Right lobe of liver (tissue), 6 donors: ENCODE measurements at regions not wholly inside any gene's neighbourhood (a gene's known extent, or its start where the extent isn't known, plus 50 kb on each side); places are given as distances from the start of the nearest gene placed in this dataset.

Experiments used
- ATAC-seq, 4 donors: fragments of 200-7000 bp; cut with Tn5 transposase; one replicate each; pipeline ENCODE4 v1.9.1; 2020; ENCODE audit warnings: mild to moderate bottlenecking in 4 of 4, moderate library complexity in 4 of 4
- DNase-seq, 3 donors: peaks; one replicate each; pipeline ENCODE4 v3.0.0-alpha.2; 2020
- H3K27ac ChIP-seq, 3 donors: fragments of 200-600 bp; one replicate each; pipeline ENCODE4 v1.8.0; 2022
- H3K27me3 ChIP-seq, 2 donors: fragments of 200-600 bp; one replicate each; pipeline ENCODE4 v1.8.0; 2022
- H3K36me3 ChIP-seq, 4 donors: fragments of 200-600 bp; sonication (generic) in 1 of 4; one replicate each; pipeline versions ENCODE4 v1.5.1 to v1.8.0; 2017 to 2022; ENCODE audit warnings: control low read depth in 1 of 4
- H3K4me1 ChIP-seq, 4 donors: fragments of 200-600 bp; sonication (generic) in 1 of 4; one replicate each; pipeline versions ENCODE4 v1.5.1 to v1.8.0; 2017 to 2022; ENCODE audit warnings: control low read depth in 1 of 4
- H3K4me3 ChIP-seq, 3 donors: fragments of 200-600 bp; one replicate each; pipeline ENCODE4 v1.8.0; 2022
- H3K9me3 ChIP-seq, 4 donors: fragments of 200-600 bp; sonication (generic) in 1 of 4; one replicate each; pipeline versions ENCODE4 v1.5.1 to v1.8.0; 2017 to 2022; ENCODE audit warnings: control low read depth in 1 of 4
- POLR2A ChIP-seq: fragments of 450-650 bp; IDR thresholded peaks from one replicate; pipeline ENCODE4 v1.6.1; 2017; ENCODE audit warnings: antibody characterized with exemption, mild to moderate bottlenecking
- WGBS: methylation state at CpG from one replicate; pipeline ENCODE4 v1.1.6; 2018; ENCODE audit warnings: low coverage, low lambda C conversion rate; ENCODE audit not compliant: insufficient coverage; ENCODE audit errors: missing lambda C conversion rate; 5-methylcytosine and 5-hydroxymethylcytosine counted together
- intact Hi-C, 2 donors: fragments of 100-400 bp; cut with DNase I; formaldehyde crosslinking; loops; one replicate each; pipeline versions ENCODE4 v1.11.2 to v1.14.1; 2022
- TF ChIP-seq, protein P1 (sequence below), 4 donors: fragments of 200-600 bp in 3 of 4; fragments of 450-650 bp in 1 of 4; IDR thresholded peaks; one replicate each; pipeline versions ENCODE4 v1.5.1 to v1.8.0; 2016 to 2022; ENCODE audit warnings: antibody characterized with exemption in 4 of 4, mild to moderate bottlenecking in 2 of 4
- donor health status: DM: no; HTN: yes; CAD: no.
- donor health status: DM: no; HTN: no; CAD: no.
- donor health status: DM: no; HTN: no; CAD: no.
- donor health status: DM: no; HTN: yes; CAD: no.
- donor health status: DM: no; HTN: yes; CAD: no.

DNA sequence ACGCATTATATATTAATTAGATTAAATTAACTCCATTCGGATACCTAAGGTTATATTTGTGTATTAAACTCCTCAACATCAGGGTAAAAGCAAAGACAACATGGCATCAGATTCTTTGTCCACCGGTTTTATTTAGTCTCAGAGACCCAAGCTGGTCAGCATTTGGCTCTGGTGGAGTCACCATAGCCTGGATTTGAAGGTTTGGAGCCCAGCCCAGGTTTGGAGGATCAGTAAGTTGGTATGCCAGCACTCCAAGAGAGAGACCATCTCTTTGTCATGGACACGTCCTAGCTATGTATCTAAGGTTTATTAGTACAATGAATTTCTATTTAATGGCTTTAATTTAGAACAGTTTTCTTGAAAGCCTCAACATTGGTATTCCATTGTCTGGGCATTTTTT lies 328.4 kb upstream of the RBFOX1 start:
- H3K4me1 ChIP-seq: no peaks in the 10 kb centered on the region
- no peaks in the 10 kb centered on the region for H3K27me3 ChIP-seq
- 38% methylated on average over 4 of the region's 4 CpGs for WGBS
- H3K36me3 ChIP-seq: no peaks in the 10 kb centered on the region
- H3K27ac ChIP-seq: no peak overlapping the region
- H3K4me3 ChIP-seq: no peak overlapping the region
- intact Hi-C loops: no loop called here
- ATAC-seq: no peak
- TF ChIP-seq POLR2A: no peak
- TF ChIP-seq, protein P1, sequence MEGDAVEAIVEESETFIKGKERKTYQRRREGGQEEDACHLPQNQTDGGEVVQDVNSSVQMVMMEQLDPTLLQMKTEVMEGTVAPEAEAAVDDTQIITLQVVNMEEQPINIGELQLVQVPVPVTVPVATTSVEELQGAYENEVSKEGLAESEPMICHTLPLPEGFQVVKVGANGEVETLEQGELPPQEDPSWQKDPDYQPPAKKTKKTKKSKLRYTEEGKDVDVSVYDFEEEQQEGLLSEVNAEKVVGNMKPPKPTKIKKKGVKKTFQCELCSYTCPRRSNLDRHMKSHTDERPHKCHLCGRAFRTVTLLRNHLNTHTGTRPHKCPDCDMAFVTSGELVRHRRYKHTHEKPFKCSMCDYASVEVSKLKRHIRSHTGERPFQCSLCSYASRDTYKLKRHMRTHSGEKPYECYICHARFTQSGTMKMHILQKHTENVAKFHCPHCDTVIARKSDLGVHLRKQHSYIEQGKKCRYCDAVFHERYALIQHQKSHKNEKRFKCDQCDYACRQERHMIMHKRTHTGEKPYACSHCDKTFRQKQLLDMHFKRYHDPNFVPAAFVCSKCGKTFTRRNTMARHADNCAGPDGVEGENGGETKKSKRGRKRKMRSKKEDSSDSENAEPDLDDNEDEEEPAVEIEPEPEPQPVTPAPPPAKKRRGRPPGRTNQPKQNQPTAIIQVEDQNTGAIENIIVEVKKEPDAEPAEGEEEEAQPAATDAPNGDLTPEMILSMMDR (IDR thresholded peaks at IDR 0.05): no peak
- no peaks in the 10 kb centered on the region for H3K9me3 ChIP-seq
- DNase-seq: no peak

DNA sequence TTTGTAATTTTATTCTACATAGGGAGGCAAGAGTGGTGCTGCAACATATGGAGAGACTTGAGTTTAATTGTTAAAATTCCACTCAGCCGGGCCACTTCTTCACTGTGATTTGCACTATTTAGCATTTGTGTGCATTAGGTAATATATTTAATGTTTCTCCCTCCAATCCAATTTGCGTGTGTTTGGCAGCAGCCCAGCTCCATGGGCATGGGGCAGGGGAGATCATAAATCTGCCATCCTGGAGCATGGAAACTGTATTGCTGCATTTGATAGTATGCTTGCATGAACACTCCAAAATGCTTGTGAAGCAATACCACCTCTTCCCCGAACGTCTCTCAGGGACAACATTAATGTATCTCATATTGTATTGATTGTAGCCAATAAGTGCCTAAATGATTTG lies 339.1 kb upstream of the RBFOX1 start:
- Histone ChIP-seq H3K36me3 (no peaks in the 10 kb centered on the region), H3K27ac (no peak overlapping the region), H3K27me3 (no peaks in the 10 kb centered on the region), H3K4me3 (no peak overlapping the region), H3K9me3 (no peaks in the 10 kb centered on the region), H3K4me1 (no peaks in the 10 kb centered on the region)
- TF ChIP-seq, protein P1 (IDR thresholded peaks at IDR 0.05): no peak
- no peak for TF ChIP-seq POLR2A
- DNase-seq (no peak), ATAC-seq (no peak)
- intact Hi-C loops: no loop called here
- WGBS: 23% methylated on average over 4 of the region's 4 CpGs

DNA sequence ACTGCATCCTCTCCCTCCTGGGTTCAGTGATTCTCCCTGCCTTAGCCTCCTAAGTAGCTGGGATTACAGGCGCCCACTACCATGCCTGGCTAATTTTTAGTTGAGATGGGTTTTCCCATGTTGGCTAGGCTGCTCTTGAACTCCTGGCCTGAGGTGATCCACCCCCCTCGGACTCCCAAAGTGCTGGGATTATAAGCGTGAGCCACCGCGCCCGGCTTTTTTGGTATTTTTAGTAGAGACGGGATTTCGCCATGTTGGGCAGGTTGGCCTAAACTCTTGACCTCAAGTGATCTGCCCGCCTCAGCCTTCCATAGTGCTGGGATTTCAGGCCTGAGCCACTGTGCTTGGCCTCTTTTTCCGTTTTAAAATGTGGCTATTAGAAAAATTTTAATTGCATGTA lies 343.8 kb upstream of the RBFOX1 start:
- no peaks in the 10 kb centered on the region for H3K9me3 ChIP-seq
- H3K4me1 ChIP-seq: no peaks in the 10 kb centered on the region
- H3K27me3 ChIP-seq: no peaks in the 10 kb centered on the region
- DNase-seq (no peak), ATAC-seq (no peak)
- 50% methylated on average over 5 of the region's 10 CpGs for WGBS
- H3K4me3 ChIP-seq: no peak overlapping the region
- intact Hi-C loops: no loop called here
- no peaks in the 10 kb centered on the region for H3K36me3 ChIP-seq
- no peak overlapping the region for H3K27ac ChIP-seq
- TF ChIP-seq, protein P1 (IDR thresholded peaks at IDR 0.05): no peak
- no peak for TF ChIP-seq POLR2A

DNA sequence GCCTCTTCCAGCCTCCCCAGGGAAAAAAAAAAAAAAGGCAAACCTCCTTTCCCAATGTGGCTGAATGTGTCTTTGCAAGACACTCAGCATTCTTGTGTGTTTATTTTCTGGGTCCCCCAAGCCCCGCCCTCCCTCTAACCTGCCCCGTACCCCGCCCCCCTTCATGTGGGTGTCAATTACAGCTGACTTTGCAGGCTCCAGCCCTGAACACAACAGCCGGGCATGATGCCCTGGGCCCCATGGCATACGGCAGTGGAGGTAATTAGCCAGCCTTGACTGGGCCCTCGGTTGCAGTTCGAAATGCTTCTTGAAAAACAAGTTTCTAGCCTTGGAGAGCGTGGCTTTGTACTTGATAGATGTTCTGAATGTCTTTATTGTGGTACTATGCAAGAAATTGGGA lies 354.7 kb upstream of the RBFOX1 start:
- no peak overlapping the region for H3K4me3 ChIP-seq
- no peak for ATAC-seq
- no peak overlapping the region for H3K27ac ChIP-seq
- no peaks in the 10 kb centered on the region for H3K4me1 ChIP-seq
- intact Hi-C loops: no loop called here
- 55% methylated on average over 6 of the region's 8 CpGs for WGBS
- TF ChIP-seq POLR2A: no peak
- TF ChIP-seq, protein P1 (IDR thresholded peaks at IDR 0.05): no peak
- H3K27me3 ChIP-seq: peaks cover 0 to 4% of the 10 kb centered on the region in 2 donors
- H3K9me3 ChIP-seq: no peaks in the 10 kb centered on the region
- no peak for DNase-seq
- no peaks in the 10 kb centered on the region for H3K36me3 ChIP-seq

DNA sequence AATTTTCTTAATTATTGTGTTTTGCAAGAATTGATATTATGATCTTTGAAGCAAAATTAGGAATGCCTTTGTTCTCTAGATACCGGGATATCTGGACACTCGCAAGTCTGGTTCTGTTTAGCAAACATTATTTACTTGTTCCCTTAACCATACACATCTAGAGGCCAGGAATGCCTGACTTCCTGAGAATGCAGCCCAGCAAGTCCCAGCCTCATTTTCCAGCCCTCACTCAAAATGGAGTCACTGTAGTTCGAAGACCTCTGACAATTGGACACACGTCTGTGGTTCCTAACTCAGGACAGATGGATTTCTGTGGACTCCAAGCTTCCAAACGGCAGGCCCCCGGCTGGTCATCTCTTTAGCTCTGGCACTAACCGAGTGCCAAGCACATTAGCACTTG lies 355.4 kb upstream of the RBFOX1 start:
- ATAC-seq (no peak), DNase-seq (no peak)
- Histone ChIP-seq H3K27ac (no peak overlapping the region), H3K4me3 (no peak overlapping the region), H3K27me3 (peaks cover 0 to 4% of the 10 kb centered on the region in 2 donors), H3K4me1 (no peaks in the 10 kb centered on the region), H3K9me3 (no peaks in the 10 kb centered on the region), H3K36me3 (no peaks in the 10 kb centered on the region)
- intact Hi-C loops: no loop called here
- TF ChIP-seq POLR2A: no peak
- TF ChIP-seq, protein P1 (IDR thresholded peaks at IDR 0.05): no peak
- 51% methylated on average over 7 of the region's 7 CpGs for WGBS
